ENCODE measurements at regions not wholly inside any gene's neighbourhood (a gene's known extent, or its start where the extent isn't known, plus 50 kb on each side); places are given as distances from the start of the nearest gene placed in this dataset.

DNA sequence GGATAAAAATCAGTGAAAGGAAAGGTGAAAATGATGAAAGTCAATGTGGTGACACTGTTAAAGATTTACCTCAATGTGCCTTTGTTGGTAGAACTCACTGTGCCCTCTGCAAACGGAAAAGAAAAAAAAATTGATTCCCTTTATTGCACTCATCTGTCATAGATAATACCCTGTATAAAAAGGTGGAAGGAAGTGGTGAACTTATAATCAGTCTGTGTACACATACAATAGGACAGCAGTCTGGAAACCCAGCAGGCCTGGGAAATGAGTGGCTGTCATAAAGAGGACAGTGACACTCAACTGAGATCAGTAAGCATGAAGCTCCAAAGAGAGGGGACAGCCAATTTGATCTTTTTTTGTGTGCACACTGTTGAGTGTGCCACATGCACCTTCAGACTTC, 364.7 kb downstream of the NOVA1 start:
- no peaks in the 10 kb centered on the region for H3K27me3 Mint-ChIP-seq

DNA sequence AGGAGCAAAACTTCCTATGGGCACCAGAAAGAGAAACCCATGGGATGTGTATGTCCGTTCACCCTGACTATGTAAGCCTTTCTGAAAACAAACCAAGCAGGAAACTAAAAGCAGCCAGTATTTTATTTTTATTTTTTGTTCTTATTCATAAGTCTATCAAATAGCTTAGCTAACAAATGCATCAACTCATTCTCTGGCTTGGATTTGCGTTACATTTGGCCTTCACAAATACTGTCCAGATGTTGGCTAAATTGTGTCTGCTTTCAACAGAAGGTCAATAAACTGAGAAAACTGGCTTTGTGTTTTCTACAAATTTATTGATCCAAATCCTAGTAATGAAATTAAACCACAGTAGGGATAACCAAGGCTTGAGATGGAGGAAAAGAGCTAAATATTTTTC, 379.0 kb downstream of the NOVA1 start:
- intact Hi-C loops (cut with DNase I, micrococcal nuclease) = no loop called here
- POLR2A ChIA-PET = no interaction called here
- Mint-ChIP-seq H3K4me3 (no peak overlapping the region), H3K9me3 (ENCODE audit: low read depth) (peaks cover 10% of the 10 kb centered on the region), H3K27ac (no peak overlapping the region), H3K4me1 (no peaks in the 10 kb centered on the region), H3K36me3 (ENCODE audit: low read depth) (no peaks in the 10 kb centered on the region), H3K27me3 (no peaks in the 10 kb centered on the region)
- CTCF ChIA-PET = no interaction called here
- ATAC-seq (no peak), DNase-seq (no peak)

More for the DNA sequence above, 364.7 kb downstream of the NOVA1 start:
- H3K4me1 Mint-ChIP-seq = no peaks in the 10 kb centered on the region
- intact Hi-C loops (cut with DNase I, micrococcal nuclease) = no loop called here
- ATAC-seq (no peak), DNase-seq (no peak)
- no peak overlapping the region for H3K4me3 Mint-ChIP-seq
- no peaks in the 10 kb centered on the region for H3K36me3 Mint-ChIP-seq (ENCODE audit: low read depth)
- POLR2A ChIA-PET = no interaction called here
- CTCF ChIA-PET = no interaction called here
- no peak overlapping the region for H3K27ac Mint-ChIP-seq
- peaks cover 3% of the 10 kb centered on the region for H3K9me3 Mint-ChIP-seq (ENCODE audit: low read depth)

DNA sequence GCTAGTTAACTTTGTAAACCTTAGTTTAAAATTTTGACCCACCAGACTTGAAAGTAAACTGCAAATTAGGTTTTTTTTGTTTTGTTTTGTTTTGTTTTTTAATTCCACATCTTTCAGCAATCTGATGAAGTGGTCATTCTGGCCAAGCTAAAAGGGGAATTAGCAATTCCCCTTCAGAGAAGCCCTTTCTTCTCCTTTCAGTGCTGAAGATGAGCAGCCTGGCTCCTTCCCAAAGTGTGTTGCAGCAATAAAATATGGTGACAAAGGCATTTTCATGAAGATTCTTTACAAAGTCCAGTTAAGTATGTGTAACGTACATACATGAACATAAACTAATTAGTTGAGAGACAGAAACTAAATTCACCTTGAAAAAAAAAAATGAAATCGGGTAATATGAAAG, 380.1 kb downstream of the NOVA1 start:
- no peak for DNase-seq
- no peaks in the 10 kb centered on the region for H3K36me3 Mint-ChIP-seq (ENCODE audit: low read depth)
- no peak overlapping the region for H3K4me3 Mint-ChIP-seq
- H3K27ac Mint-ChIP-seq = no peak overlapping the region
- no peaks in the 10 kb centered on the region for H3K4me1 Mint-ChIP-seq
- ChIA-PET POLR2A (no interaction called here), CTCF (no interaction called here)
- H3K9me3 Mint-ChIP-seq (ENCODE audit: low read depth) = peaks cover 13% of the 10 kb centered on the region
- no peaks in the 10 kb centered on the region for H3K27me3 Mint-ChIP-seq
- intact Hi-C loops (cut with DNase I, micrococcal nuclease) = no loop called here
- no peak for ATAC-seq

DNA sequence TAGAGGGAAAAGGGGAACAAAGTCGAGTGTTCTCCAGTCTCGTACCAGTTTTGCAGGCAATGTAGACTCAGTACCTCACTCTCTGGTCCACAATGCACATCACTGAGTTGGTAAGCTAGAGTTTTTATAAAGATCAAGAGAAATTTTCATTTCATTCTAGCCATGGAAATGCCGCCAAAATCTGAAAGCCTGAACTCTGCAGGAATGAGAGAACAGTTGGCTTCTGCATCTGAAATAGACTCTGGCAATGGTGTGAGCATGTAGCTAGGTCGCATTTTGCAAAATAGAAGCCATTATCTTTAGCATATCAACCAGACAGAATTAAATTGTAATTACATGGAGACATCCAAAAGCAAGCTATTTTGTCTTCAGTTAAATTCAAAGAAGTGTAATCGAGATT, 381.0 kb downstream of the NOVA1 start:
- POLR2A ChIA-PET = no interaction called here
- no peaks in the 10 kb centered on the region for H3K36me3 Mint-ChIP-seq (ENCODE audit: low read depth)
- CTCF ChIA-PET = no interaction called here
- no peak overlapping the region for H3K4me3 Mint-ChIP-seq
- H3K27me3 Mint-ChIP-seq = no peaks in the 10 kb centered on the region
- H3K27ac Mint-ChIP-seq = no peak overlapping the region
- DNase-seq (no peak), ATAC-seq (no peak)
- intact Hi-C loops (cut with DNase I, micrococcal nuclease) = no loop called here
- H3K9me3 Mint-ChIP-seq (ENCODE audit: low read depth) = peaks cover 13% of the 10 kb centered on the region
- H3K4me1 Mint-ChIP-seq = no peaks in the 10 kb centered on the region

DNA sequence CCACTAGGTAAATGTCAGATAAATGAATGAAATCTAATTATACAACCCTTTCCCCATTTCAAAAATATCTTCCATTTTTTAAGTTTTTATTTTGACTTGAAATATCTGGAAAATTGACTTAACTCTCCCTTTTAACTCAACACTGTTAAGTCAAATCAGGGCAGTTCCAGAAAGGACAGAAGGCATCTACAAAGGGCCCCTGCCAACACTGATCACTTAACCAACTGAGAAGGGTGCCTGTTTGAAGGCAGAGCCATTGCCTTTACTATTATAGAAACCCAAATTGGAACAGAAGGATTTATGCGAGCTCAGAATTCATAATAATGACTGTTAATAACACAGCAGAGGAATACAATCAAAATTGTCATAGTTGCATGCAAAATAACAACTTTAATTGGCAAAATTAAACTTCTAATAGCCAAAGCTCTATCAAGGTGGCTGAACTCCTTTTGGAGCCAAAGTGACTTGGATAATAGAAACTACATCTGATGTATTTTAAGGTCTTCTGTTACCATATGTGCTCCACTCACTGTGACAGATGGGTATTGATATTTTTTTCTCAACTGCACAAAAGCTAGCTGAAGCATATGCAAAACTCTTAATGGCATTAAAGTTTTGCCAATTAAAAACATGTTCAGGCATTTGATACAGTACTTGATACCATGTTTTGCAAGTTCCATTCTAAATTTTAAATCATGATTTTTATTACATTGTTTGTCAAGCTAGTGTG, 383.8 kb downstream of the NOVA1 start:
- DNase-seq = no peak
- POLR2A ChIA-PET = no interaction called here
- Mint-ChIP-seq H3K36me3 (ENCODE audit: low read depth) (no peaks in the 10 kb centered on the region), H3K4me3 (no peak overlapping the region), H3K27ac (no peak overlapping the region), H3K9me3 (ENCODE audit: low read depth) (peaks cover 6% of the 10 kb centered on the region), H3K4me1 (no peaks in the 10 kb centered on the region), H3K27me3 (peaks cover 2% of the 10 kb centered on the region)
- CTCF ChIA-PET = no interaction called here
- no peak for ATAC-seq
- intact Hi-C loops (cut with DNase I, micrococcal nuclease) = no loop called here

DNA sequence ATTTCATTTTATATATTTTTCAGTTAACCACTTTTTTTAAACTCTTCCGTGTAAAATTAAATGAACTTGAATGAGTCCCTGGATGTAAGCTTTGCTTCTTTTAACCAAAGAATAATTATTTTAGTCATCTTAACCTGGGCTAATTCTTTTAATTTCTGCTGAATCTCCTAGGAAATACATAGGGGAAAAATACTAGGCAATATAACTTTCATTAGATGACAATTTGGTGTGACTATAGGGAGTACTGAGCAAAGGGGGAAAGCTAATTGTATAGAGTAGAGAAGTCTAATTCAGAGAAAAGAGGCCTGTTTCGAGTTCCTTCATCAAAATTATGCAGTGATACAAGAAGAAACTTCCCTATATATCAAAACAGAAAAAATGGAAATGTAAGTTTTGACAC, 388.1 kb downstream of the NOVA1 start:
- intact Hi-C loops (cut with DNase I, micrococcal nuclease) = no loop called here
- DNase-seq = no peak
- H3K4me3 Mint-ChIP-seq = no peak overlapping the region
- no peak for ATAC-seq
- H3K36me3 Mint-ChIP-seq (ENCODE audit: low read depth) = no peaks in the 10 kb centered on the region
- ChIA-PET POLR2A (no interaction called here), CTCF (no interaction called here)
- peaks cover 8% of the 10 kb centered on the region for H3K27me3 Mint-ChIP-seq
- peaks cover under 1% of the 10 kb centered on the region for H3K4me1 Mint-ChIP-seq
- no peak overlapping the region for H3K27ac Mint-ChIP-seq
- peaks cover 5% of the 10 kb centered on the region for H3K9me3 Mint-ChIP-seq (ENCODE audit: low read depth)

DNA sequence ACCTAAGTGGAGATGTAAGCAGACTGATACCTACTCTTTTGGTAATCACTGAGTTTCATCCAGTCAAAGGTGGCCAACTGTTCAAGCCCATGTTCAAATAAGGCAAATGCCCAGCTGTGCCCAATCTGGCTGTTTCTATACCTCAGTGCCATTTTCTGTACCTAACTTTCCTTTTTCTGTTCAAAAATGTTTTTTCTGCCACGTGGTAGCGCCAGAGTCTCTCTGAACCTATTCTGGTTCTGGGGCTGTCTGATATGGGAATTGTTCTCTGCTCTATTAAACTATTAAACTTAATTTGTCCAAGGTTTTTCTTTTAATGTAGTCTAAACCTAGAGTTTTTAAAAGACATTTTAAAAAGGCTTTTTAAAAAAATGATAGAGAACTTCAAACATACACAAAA, 391.2 kb downstream of the NOVA1 start:
- peaks cover 21% of the 10 kb centered on the region for H3K27me3 Mint-ChIP-seq
- DNase-seq = no peak
- H3K4me3 Mint-ChIP-seq = no peak overlapping the region
- H3K36me3 Mint-ChIP-seq (ENCODE audit: low read depth) = peaks cover 2% of the 10 kb centered on the region
- peaks cover 3% of the 10 kb centered on the region for H3K4me1 Mint-ChIP-seq
- H3K9me3 Mint-ChIP-seq (ENCODE audit: low read depth) = peaks cover 2% of the 10 kb centered on the region
- intact Hi-C loops (cut with DNase I, micrococcal nuclease) = no loop called here
- ATAC-seq = no peak
- no peak overlapping the region for H3K27ac Mint-ChIP-seq
- ChIA-PET POLR2A (no interaction called here), CTCF (interaction anchor here (0.5 kb wide), 1 partner anchor 995 kb away, joined by 3 read pairs; no protein-coding TSS in a partner anchor)

DNA sequence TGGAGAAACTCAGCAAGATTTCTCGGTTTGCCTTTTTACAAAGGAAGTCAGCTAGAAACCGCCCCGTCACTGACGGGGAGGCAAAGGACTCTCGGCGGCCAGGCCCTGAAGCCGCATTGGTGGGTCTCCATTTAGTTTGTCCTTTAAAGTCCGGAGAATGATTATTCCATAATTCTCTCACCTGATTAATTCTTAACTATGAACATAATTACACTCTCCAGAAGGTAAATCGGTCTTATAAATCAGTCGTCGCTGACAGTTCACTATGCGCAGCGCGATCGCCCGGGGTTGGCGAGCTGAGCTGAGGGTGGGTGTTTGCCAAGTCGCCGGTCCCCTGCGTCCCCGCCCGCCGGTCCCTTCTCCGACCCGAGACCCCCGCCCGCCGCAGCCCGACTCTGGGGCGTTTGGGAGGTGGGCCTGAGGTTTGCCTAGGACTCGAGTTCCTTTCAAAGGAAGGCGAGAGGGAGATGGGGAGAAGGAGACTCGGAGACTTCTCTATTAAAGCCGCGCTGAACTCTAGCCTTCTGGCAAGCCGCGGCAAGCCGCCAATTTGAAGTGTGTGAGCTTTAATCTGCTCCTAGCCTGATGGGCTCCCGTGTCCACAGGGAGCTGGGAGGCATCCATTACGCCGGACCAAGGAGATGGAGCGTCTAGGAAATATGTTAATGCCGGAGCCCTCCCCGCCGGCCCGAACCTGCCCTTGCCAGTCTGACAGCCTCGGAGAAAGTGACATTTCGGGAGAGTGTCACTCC, 392.9 kb downstream of the NOVA1 start:
- Mint-ChIP-seq H3K27ac (no peak overlapping the region), H3K4me1 (peaks cover 3% of the 10 kb centered on the region), H3K36me3 (ENCODE audit: low read depth) (peaks cover 2% of the 10 kb centered on the region), H3K9me3 (ENCODE audit: low read depth) (peaks cover 4% of the 10 kb centered on the region), H3K4me3 (no peak overlapping the region), H3K27me3 (peaks cover 19% of the 10 kb centered on the region)
- ChIA-PET CTCF (no interaction called here), POLR2A (no interaction called here)
- ATAC-seq (no peak), DNase-seq (peak; percentile 4)
- intact Hi-C loops (cut with DNase I, micrococcal nuclease) = no loop called here

DNA sequence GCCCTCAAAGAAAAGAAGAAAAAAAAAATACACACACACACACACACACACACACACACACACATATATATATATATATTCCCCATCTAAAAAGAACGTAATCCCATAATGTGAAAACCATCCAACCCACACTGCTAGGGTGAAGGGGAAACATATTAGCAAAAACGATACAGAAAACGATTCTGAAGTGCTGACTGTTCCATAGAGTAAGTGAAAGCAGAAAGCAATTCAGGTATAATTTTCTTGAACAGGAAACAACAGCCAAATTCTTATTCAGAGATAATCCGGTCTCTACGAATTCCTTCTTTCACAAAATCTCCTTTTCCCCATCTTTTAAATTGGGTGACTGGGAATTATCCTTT, 393.5 kb downstream of the NOVA1 start:
- Mint-ChIP-seq H3K9me3 (ENCODE audit: low read depth) (peaks cover 4% of the 10 kb centered on the region), H3K4me3 (no peak overlapping the region), H3K27ac (no peak overlapping the region), H3K4me1 (peaks cover 3% of the 10 kb centered on the region), H3K36me3 (ENCODE audit: low read depth) (peaks cover 2% of the 10 kb centered on the region), H3K27me3 (peaks cover 19% of the 10 kb centered on the region)
- ChIA-PET CTCF (no interaction called here), POLR2A (no interaction called here)
- intact Hi-C loops (cut with DNase I, micrococcal nuclease) = no loop called here
- DNase-seq (no peak), ATAC-seq (no peak)

DNA sequence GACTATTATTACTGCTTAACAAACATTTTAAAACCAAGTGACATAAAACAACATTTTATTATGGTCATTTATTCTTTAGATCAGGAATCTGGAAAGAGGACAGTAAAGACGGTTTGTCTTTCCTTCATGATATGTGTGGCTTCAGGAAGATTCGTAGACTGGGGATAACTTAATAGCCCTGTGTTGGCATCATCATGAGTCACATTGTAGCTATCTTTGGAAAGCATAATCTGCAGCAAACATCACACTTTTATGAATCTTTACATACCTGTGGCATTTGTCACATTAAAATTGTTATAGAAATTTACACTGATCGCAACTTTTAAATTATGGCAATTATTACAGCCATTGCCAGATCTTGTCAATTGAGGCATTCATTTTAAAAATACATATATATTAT, 397.1 kb downstream of the NOVA1 start:
- ATAC-seq (no peak), DNase-seq (no peak)
- Mint-ChIP-seq H3K9me3 (ENCODE audit: low read depth) (peaks cover 2% of the 10 kb centered on the region), H3K4me1 (peaks cover 3% of the 10 kb centered on the region), H3K27ac (no peak overlapping the region), H3K36me3 (ENCODE audit: low read depth) (peaks cover 2% of the 10 kb centered on the region), H3K4me3 (no peak overlapping the region), H3K27me3 (peaks cover 17% of the 10 kb centered on the region)
- ChIA-PET POLR2A (no interaction called here), CTCF (no interaction called here)
- intact Hi-C loops (cut with DNase I, micrococcal nuclease) = no loop called here

DNA sequence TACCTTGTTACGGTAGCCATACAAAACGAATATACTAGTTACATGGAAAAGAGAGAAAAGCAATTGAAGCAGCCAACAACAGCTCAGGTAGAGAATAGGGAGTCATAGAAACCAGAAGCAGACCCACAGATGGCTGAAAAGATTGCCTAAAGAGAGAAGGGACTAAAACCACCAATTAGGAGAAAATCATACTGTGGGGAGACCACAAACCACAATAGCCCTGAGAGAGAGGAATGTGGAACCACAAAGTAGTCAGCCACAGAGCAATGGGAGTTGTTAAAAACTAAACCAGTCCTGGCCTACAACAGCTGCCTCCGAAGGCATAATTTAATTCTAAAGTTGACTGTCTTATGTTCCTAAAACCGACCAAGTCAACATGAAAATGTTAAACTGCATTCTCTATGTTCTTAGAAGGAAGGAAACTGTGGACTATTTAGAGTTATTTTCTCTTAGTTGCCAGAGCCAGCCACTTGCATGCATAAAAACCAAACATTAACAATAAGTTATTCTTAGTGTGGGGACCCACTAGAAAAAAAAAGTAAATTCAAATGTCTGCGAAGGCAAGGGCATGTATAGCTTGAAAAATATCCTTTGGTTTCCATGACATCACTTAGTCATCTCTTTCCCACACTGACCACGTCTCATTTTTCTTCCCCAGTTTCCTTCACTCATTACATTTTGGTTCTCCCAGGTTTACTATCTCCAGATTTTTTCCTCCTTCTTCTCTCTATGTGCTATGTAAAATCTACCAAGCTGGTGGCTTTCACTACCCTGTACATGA, 398.1 kb downstream of the NOVA1 start:
- intact Hi-C loops (cut with DNase I, micrococcal nuclease) = no loop called here
- ChIA-PET POLR2A (interaction anchor here (0.7 kb wide), 1 partner anchor 18 kb away, joined by 3 read pairs; no protein-coding TSS in a partner anchor), CTCF (interaction anchor here (0.8 kb wide), 1 partner anchor 22 kb away, joined by 3 read pairs; no protein-coding TSS in a partner anchor)
- H3K4me1 Mint-ChIP-seq = peaks cover 3% of the 10 kb centered on the region
- ATAC-seq = no peak
- H3K27ac Mint-ChIP-seq = no peak overlapping the region
- DNase-seq = no peak
- H3K27me3 Mint-ChIP-seq = peaks cover 14% of the 10 kb centered on the region
- peaks cover 2% of the 10 kb centered on the region for H3K9me3 Mint-ChIP-seq (ENCODE audit: low read depth)
- H3K4me3 Mint-ChIP-seq = no peak overlapping the region
- H3K36me3 Mint-ChIP-seq (ENCODE audit: low read depth) = peaks cover 2% of the 10 kb centered on the region

DNA sequence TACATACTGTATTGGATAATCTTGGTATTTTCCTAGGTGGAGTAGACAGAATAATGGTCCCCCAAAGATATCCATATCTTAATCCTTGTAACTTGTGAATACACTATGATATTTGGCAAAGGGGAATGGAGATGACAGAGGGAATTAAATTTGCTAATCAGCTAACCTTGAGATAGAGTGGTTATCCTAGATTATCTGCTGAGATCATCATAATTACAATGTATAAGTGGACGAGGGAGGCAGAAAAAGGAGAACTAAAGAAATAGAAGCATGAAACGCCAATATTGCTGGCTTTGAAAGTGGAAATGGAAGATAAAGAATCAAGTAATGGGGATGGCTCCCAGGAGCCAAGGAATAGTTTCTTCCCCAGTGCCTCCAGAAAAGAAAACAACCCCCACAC, 398.7 kb downstream of the NOVA1 start:
- ChIA-PET CTCF (interaction anchor here (0.8 kb wide), 1 partner anchor 21 kb away, joined by 3 read pairs; no protein-coding TSS in a partner anchor), POLR2A (no interaction called here)
- intact Hi-C loops (cut with DNase I, micrococcal nuclease) = no loop called here
- no peak for DNase-seq
- Mint-ChIP-seq H3K36me3 (ENCODE audit: low read depth) (peaks cover 2% of the 10 kb centered on the region), H3K4me1 (no peaks in the 10 kb centered on the region), H3K27me3 (peaks cover 7% of the 10 kb centered on the region), H3K4me3 (no peak overlapping the region), H3K27ac (no peak overlapping the region), H3K9me3 (ENCODE audit: low read depth) (peaks cover 5% of the 10 kb centered on the region)
- ATAC-seq = no peak

All from activated CD4-positive, alpha-beta T cell treated with anti-CD3 and anti-CD28 coated beads for 36 hours (primary cell).